ENCODE measurements at regions not wholly inside any gene's neighbourhood (a gene's known extent, or its start where the extent isn't known, plus 50 kb on each side); places are given as distances from the start of the nearest gene placed in this dataset.
"Not testable (repeated sequence)": the region's sequence is repeated elsewhere in the genome, so short reads cannot be mapped to it uniquely, and the experiment has no call there.

GRCh38 chr1:192462616-192463015, 113.0 kb upstream of the RGS1 start:
- DNase-seq (ENCODE audit: low read depth, low spot score): no peak
- Mint-ChIP-seq H3K36me3 (ENCODE audit: low read depth) (no peaks in the 10 kb centered on the region), H3K27me3 (ENCODE audit: low read depth) (no peaks in the 10 kb centered on the region), H3K4me1 (no peaks in the 10 kb centered on the region), H3K9me3 (peaks cover 6% of the 10 kb centered on the region), H3K4me3 (no peak overlapping the region), H3K27ac (ENCODE audit: unreplicated experiment) (no peak overlapping the region)
- no peak for TF ChIP-seq CTCF (conservative IDR thresholded peaks at IDR 0.05)

- Mint-ChIP-seq H3K27me3 (ENCODE audit: low read depth) (no peaks in the 10 kb centered on the region), H3K4me3 (no peak overlapping the region), H3K9me3 (peaks cover 6% of the 10 kb centered on the region), H3K27ac (ENCODE audit: unreplicated experiment) (no peak overlapping the region), H3K36me3 (ENCODE audit: low read depth) (no peaks in the 10 kb centered on the region), H3K4me1 (no peaks in the 10 kb centered on the region)
- DNase-seq (ENCODE audit: low read depth, low spot score): no peak
- no peak for TF ChIP-seq CTCF (conservative IDR thresholded peaks at IDR 0.05)
These were observed 111.9 kb upstream of the RGS1 start for GRCh38 chr1:192463661-192464060.

- not testable (repeated sequence) for DNase-seq (ENCODE audit: low read depth, low spot score); H3K27ac Mint-ChIP-seq (ENCODE audit: unreplicated experiment); H3K4me3 Mint-ChIP-seq; H3K9me3 Mint-ChIP-seq; H3K4me1 Mint-ChIP-seq; H3K36me3 Mint-ChIP-seq (ENCODE audit: low read depth); H3K27me3 Mint-ChIP-seq (ENCODE audit: low read depth)
These were observed 110.4 kb upstream of the RGS1 start for GRCh38 chr1:192465221-192465620.

- Mint-ChIP-seq H3K27ac (ENCODE audit: unreplicated experiment) (no peak overlapping the region), H3K36me3 (ENCODE audit: low read depth) (no peaks in the 10 kb centered on the region), H3K9me3 (no peaks in the 10 kb centered on the region), H3K4me3 (no peak overlapping the region), H3K27me3 (ENCODE audit: low read depth) (no peaks in the 10 kb centered on the region), H3K4me1 (no peaks in the 10 kb centered on the region)
- peak; percentile 83 for TF ChIP-seq CTCF (conservative IDR thresholded peaks at IDR 0.05)
- peak; percentile 33 for DNase-seq (ENCODE audit: low read depth, low spot score)
These were observed 101.4 kb upstream of the RGS1 start for GRCh38 chr1:192474080-192474683.

- no peak for TF ChIP-seq CTCF (conservative IDR thresholded peaks at IDR 0.05)
- Mint-ChIP-seq H3K4me3 (no peak overlapping the region), H3K36me3 (ENCODE audit: low read depth) (no peaks in the 10 kb centered on the region), H3K9me3 (peaks cover 3% of the 10 kb centered on the region), H3K27me3 (ENCODE audit: low read depth) (no peaks in the 10 kb centered on the region), H3K4me1 (no peaks in the 10 kb centered on the region), H3K27ac (ENCODE audit: unreplicated experiment) (no peak overlapping the region)
- DNase-seq (ENCODE audit: low read depth, low spot score): no peak
These were observed 100.2 kb upstream of the RGS1 start for GRCh38 chr1:192475329-192475728.

GRCh38 chr1:192475970-192476369, 99.6 kb upstream of the RGS1 start:
- Mint-ChIP-seq H3K27me3 (ENCODE audit: low read depth) (no peaks in the 10 kb centered on the region), H3K9me3 (peaks cover 3% of the 10 kb centered on the region), H3K4me1 (no peaks in the 10 kb centered on the region), H3K27ac (ENCODE audit: unreplicated experiment) (no peak overlapping the region), H3K4me3 (no peak overlapping the region), H3K36me3 (ENCODE audit: low read depth) (no peaks in the 10 kb centered on the region)
- TF ChIP-seq CTCF (conservative IDR thresholded peaks at IDR 0.05): no peak
- no peak for DNase-seq (ENCODE audit: low read depth, low spot score)

Measured in neural crest cell (in vitro differentiated cells).